GM18520 (cell line): ENCODE measurements at regions not wholly inside any gene's neighbourhood (a gene's known extent, or its start where the extent isn't known, plus 50 kb on each side); places are given as distances from the start of the nearest gene placed in this dataset.
"Not testable (repeated sequence)": the region's sequence is repeated elsewhere in the genome, so short reads cannot be mapped to it uniquely, and the experiment has no call there.

ENCODE experiments used
- ATAC-seq: cut with Tn5 transposase; IDR thresholded peaks from one replicate; pipeline ENCODE4 v1.9.1; 2021; ENCODE audit not compliant: unreplicated experiment

- no peak for ATAC-seq
Measured at GRCh38 chr1:189117072-189117770, 1360.4 kb downstream of the BRINP3 start.

GRCh38 chr1:189121941-189122340, 1355.7 kb downstream of the BRINP3 start:
- no peak for ATAC-seq

GRCh38 chr1:189125694-189126093, 1352.0 kb downstream of the BRINP3 start:
- ATAC-seq = no peak

GRCh38 chr1:189131576-189131975, 1346.1 kb downstream of the BRINP3 start:
- no peak for ATAC-seq

GRCh38 chr1:189139748-189140147, 1337.9 kb downstream of the BRINP3 start:
- not testable (repeated sequence) for ATAC-seq

- no peak for ATAC-seq
Measured at GRCh38 chr1:189141056-189141455, 1336.6 kb downstream of the BRINP3 start.

GRCh38 chr1:189149547-189150375, 1327.9 kb downstream of the BRINP3 start:
- ATAC-seq = no peak

- no peak for ATAC-seq
Measured at GRCh38 chr1:189150624-189151023, 1327.0 kb downstream of the BRINP3 start.

GRCh38 chr1:189151361-189151760, 1326.3 kb downstream of the BRINP3 start:
- ATAC-seq = no peak

- no peak for ATAC-seq
Measured at GRCh38 chr1:189152685-189153084, 1325.0 kb downstream of the BRINP3 start.

- ATAC-seq = no peak
Measured at GRCh38 chr1:189158155-189158554, 1319.5 kb downstream of the BRINP3 start.

GRCh38 chr1:189175889-189176288, 1301.8 kb downstream of the BRINP3 start:
- ATAC-seq = no peak

- no peak for ATAC-seq
Measured at GRCh38 chr1:189180057-189180456, 1297.6 kb downstream of the BRINP3 start.

- no peak for ATAC-seq
Measured at GRCh38 chr1:189185097-189185496, 1292.6 kb downstream of the BRINP3 start.

- no peak for ATAC-seq
Measured at GRCh38 chr1:189192741-189193520, 1284.7 kb downstream of the BRINP3 start.

GRCh38 chr1:189205863-189206262, 1271.8 kb downstream of the BRINP3 start:
- ATAC-seq = no peak

GRCh38 chr1:189206617-189207016, 1271.0 kb downstream of the BRINP3 start:
- no peak for ATAC-seq

- ATAC-seq = no peak
Measured at GRCh38 chr1:189211742-189212141, 1265.9 kb downstream of the BRINP3 start.

GRCh38 chr1:189212606-189213005, 1265.1 kb downstream of the BRINP3 start:
- no peak for ATAC-seq

GRCh38 chr1:189216886-189217285, 1260.8 kb downstream of the BRINP3 start:
- no peak for ATAC-seq

GRCh38 chr1:189217646-189218045, 1260.0 kb downstream of the BRINP3 start:
- no peak for ATAC-seq

GRCh38 chr1:189220750-189221149, 1256.9 kb downstream of the BRINP3 start:
- ATAC-seq = no peak
